HFFc6 (cell line): ENCODE measurements at regions not wholly inside any gene's neighbourhood (a gene's known extent, or its start where the extent isn't known, plus 50 kb on each side); places are given as distances from the start of the nearest gene placed in this dataset.

ENCODE experiments used
- DNase-seq: peaks from one replicate; pipeline ENCODE4 v3.0.0-alpha.2; 2018
- H3K27ac Mint-ChIP-seq: 2 replicates; pipeline ENCODE4 v1.8.0; 2020; ENCODE audit warnings: mild to moderate bottlenecking, mixed read lengths
- H3K27me3 Mint-ChIP-seq: 2 replicates; pipeline ENCODE4 v1.8.0; 2021; ENCODE audit warnings: mild to moderate bottlenecking, moderate library complexity, mixed read lengths; ENCODE audit not compliant: insufficient read depth
- H3K36me3 Mint-ChIP-seq: 2 replicates; pipeline ENCODE4 v1.8.0; 2021; ENCODE audit warnings: low read depth, mixed read lengths
- H3K4me1 Mint-ChIP-seq: 2 replicates; pipeline ENCODE4 v1.8.0; 2020; ENCODE audit warnings: low read depth, mixed read lengths
- H3K4me3 Mint-ChIP-seq: 2 replicates; pipeline ENCODE4 v1.8.0; 2020; ENCODE audit warnings: mild to moderate bottlenecking, moderate library complexity, mixed read lengths
- H3K9me3 Mint-ChIP-seq: 2 replicates; pipeline ENCODE4 v1.8.0; 2020; ENCODE audit warnings: mild to moderate bottlenecking, mixed read lengths
- TF ChIP-seq, protein P1 (sequence below): fragments of 200-600 bp; sonication (generic); IDR thresholded peaks from 2 replicates; pipeline ENCODE4 v1.5.0; 2021; ENCODE audit warnings: antibody characterized with exemption, mild to moderate bottlenecking

DNA sequence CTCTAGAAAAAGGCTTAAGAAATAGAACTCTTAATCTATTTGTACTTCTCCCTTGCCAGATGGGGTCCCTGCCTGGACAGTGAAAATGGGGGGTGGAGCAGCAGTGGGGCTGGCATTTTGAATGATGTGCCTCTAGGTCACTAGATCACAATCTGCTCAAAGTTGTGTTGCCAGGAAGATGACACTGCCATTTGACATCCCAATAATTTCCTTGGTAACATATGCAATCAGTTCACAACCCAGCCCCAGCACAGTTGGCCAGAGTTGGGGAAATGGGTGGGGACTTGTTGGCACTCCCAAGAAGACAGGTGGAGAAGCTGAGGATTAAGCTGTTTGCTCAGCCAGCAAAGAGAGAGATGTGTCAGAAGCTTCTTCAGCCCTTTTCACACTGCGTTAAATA, 558.3 kb upstream of the KLHL29 start:
- Mint-ChIP-seq H3K4me3 (no peak overlapping the region), H3K27ac (no peak overlapping the region), H3K4me1 (no peaks in the 10 kb centered on the region), H3K9me3 (peaks cover 54% of the 10 kb centered on the region), H3K36me3 (no peaks in the 10 kb centered on the region), H3K27me3 (peaks cover 2% of the 10 kb centered on the region)
- no peak for DNase-seq
- TF ChIP-seq, protein P1, sequence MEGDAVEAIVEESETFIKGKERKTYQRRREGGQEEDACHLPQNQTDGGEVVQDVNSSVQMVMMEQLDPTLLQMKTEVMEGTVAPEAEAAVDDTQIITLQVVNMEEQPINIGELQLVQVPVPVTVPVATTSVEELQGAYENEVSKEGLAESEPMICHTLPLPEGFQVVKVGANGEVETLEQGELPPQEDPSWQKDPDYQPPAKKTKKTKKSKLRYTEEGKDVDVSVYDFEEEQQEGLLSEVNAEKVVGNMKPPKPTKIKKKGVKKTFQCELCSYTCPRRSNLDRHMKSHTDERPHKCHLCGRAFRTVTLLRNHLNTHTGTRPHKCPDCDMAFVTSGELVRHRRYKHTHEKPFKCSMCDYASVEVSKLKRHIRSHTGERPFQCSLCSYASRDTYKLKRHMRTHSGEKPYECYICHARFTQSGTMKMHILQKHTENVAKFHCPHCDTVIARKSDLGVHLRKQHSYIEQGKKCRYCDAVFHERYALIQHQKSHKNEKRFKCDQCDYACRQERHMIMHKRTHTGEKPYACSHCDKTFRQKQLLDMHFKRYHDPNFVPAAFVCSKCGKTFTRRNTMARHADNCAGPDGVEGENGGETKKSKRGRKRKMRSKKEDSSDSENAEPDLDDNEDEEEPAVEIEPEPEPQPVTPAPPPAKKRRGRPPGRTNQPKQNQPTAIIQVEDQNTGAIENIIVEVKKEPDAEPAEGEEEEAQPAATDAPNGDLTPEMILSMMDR: no peak

DNA sequence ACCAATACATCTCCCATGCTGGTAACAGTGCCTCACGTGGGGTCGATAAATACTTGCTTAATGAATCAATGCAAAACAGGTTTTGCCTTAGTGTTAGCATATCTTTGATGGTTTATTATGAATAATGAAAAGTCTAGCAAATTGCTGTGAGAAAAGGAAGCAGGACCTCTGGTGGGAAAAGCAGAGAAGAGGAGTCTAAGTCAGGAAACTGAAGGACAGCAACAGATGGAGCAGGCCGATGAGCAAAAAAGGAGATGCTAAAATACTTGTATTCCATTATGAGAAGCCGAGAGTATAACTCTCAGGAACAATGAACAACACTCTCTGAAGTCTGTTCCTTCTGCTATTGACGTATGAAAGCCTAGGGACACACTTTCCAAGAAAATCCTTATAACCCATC, 555.2 kb upstream of the KLHL29 start:
- DNase-seq: no peak
- Mint-ChIP-seq H3K27ac (no peak overlapping the region), H3K27me3 (peaks cover 2% of the 10 kb centered on the region), H3K9me3 (peaks cover 64% of the 10 kb centered on the region), H3K36me3 (no peaks in the 10 kb centered on the region), H3K4me3 (no peak overlapping the region), H3K4me1 (no peaks in the 10 kb centered on the region)
- TF ChIP-seq, protein P1: no peak

DNA sequence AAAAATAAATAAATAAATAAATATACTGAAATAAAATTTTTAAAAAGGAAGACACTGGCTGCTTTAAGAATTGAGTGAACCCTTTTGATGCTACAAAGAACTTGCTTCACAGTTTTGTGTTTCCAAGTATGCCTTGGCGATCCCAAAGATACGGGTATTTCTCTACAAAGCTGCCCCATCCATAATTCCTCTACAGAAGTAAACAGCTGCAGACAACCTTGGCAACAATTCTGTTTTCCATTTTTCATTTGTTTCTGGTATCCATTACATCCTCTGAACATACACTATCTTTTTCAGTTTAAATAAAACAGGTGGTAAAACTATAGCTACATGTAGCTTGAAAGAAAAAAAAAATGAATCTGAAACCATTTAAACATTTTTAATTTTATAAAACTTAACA, 552.8 kb upstream of the KLHL29 start:
- peaks cover 2% of the 10 kb centered on the region for H3K27me3 Mint-ChIP-seq
- peaks cover 49% of the 10 kb centered on the region for H3K9me3 Mint-ChIP-seq
- TF ChIP-seq, protein P1: no peak
- no peak for DNase-seq
- no peaks in the 10 kb centered on the region for H3K36me3 Mint-ChIP-seq
- no peak overlapping the region for H3K27ac Mint-ChIP-seq
- no peak overlapping the region for H3K4me3 Mint-ChIP-seq
- H3K4me1 Mint-ChIP-seq: no peaks in the 10 kb centered on the region

DNA sequence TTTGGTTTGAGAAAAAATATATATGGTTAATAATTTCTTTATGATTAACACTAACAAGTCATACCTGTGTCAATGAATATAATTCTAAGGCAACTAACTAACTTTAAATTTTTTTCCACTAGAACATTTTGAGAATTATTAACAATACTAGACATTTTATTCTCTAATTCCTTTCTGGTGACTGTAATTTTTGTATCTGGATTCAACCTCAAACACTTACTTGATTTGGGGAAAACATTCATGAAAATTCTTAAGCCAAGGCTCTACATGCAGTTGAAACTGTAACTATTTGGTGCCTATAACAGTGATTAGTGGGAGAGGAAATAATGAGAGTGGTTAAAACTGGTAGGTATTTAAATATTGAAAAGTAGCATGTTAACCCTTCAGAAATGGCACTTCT, 546.5 kb upstream of the KLHL29 start:
- Mint-ChIP-seq H3K4me1 (no peaks in the 10 kb centered on the region), H3K27ac (no peak overlapping the region), H3K4me3 (no peak overlapping the region), H3K27me3 (no peaks in the 10 kb centered on the region), H3K36me3 (peaks cover 3% of the 10 kb centered on the region; the same call in 1 of the 2 replicates), H3K9me3 (peaks cover 28% of the 10 kb centered on the region)
- no peak for DNase-seq
- TF ChIP-seq, protein P1: no peak

DNA sequence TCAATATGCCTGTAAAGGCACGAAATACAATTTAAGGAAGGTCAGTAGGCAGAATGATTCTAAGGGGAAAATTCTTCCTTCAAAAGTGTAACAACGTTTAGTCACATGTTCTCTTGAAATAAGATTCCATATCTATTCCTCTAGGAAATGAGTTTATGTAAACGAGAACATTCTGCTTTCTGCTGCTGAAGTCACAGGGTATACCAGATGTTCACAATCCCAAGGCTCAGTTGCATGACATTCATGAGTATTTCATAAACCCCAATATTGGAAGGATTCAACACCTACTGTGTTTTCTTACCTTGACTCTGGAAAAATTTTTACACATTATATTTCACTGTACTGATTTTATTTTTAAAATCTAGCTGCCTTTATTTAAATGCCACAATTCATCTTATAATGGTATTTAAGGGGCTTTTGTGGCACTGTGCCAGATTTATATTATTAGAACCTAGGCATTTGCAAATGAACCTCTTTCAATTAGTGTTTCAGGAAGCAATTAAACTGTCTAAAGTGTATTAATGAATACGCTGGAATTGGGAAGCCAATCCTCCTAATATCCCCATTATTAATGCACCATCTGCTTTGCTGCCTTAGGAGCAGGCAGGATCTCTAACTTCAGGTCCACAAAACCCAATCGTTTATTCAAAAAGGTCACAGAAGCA, 542.6 kb upstream of the KLHL29 start:
- no peak for DNase-seq
- Mint-ChIP-seq H3K36me3 (peaks cover 3% of the 10 kb centered on the region; the same call in 1 of the 2 replicates), H3K9me3 (peaks cover 30% of the 10 kb centered on the region), H3K4me1 (no peaks in the 10 kb centered on the region), H3K27me3 (no peaks in the 10 kb centered on the region), H3K27ac (no peak overlapping the region), H3K4me3 (no peak overlapping the region)
- TF ChIP-seq, protein P1: no peak
